ENCODE measurements at regions not wholly inside any gene's neighbourhood (a gene's known extent, or its start where the extent isn't known, plus 50 kb on each side); places are given as distances from the start of the nearest gene placed in this dataset.

DNA sequence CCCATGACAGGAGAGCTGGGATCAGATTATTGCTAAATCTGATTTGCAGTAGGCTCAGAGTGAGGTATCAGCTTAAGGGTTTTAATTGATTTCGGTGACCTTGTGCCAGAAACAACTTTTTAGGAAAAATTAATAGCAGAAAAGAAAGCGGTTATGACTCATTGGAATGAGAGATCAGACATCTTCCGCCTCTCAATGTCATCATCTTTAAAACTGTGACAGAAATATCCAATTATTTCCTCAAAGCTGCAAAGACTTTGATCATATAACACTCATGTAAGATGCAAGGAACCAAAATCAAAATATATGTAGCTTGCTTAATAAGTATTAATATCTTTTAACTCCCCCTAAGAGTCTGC is 190.1 kb upstream of the FOXF1 start:
- no peak overlapping the region for H3K4me3 Mint-ChIP-seq
- no peaks in the 10 kb centered on the region for H3K9me3 Mint-ChIP-seq
- no peak overlapping the region for H3K27ac Mint-ChIP-seq
- DNase-seq (ENCODE audit: low spot score in 2 of 2, unreplicated experiment in 2 of 2) = no peak
- TF ChIP-seq, protein P1, sequence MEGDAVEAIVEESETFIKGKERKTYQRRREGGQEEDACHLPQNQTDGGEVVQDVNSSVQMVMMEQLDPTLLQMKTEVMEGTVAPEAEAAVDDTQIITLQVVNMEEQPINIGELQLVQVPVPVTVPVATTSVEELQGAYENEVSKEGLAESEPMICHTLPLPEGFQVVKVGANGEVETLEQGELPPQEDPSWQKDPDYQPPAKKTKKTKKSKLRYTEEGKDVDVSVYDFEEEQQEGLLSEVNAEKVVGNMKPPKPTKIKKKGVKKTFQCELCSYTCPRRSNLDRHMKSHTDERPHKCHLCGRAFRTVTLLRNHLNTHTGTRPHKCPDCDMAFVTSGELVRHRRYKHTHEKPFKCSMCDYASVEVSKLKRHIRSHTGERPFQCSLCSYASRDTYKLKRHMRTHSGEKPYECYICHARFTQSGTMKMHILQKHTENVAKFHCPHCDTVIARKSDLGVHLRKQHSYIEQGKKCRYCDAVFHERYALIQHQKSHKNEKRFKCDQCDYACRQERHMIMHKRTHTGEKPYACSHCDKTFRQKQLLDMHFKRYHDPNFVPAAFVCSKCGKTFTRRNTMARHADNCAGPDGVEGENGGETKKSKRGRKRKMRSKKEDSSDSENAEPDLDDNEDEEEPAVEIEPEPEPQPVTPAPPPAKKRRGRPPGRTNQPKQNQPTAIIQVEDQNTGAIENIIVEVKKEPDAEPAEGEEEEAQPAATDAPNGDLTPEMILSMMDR (IDR thresholded peaks at IDR 0.05; ENCODE audit: unreplicated experiment) = no peak
- H3K27me3 Mint-ChIP-seq (ENCODE audit: low read depth) = peaks cover 44% of the 10 kb centered on the region
- H3K36me3 Mint-ChIP-seq = no peaks in the 10 kb centered on the region
- no peaks in the 10 kb centered on the region for H3K4me1 Mint-ChIP-seq

DNA sequence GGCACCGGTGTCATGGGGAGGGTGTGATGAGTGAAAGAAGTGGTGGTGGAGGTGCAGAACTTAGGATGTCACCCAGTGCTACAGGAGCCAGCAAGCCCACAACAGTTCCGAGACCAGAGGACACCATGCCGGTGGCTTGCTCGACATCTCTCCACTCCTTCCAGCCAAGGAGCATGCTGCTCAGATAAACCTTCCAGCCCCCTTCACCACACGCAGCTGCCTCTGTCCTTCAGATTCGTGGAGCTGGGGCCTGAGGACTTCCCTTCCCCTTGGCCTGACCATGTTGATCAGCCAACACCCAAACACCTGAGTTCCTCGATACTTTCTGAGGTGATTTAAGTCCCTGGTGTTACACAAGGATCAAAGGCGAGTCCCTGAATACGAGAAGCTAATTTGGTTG is 188.8 kb upstream of the FOXF1 start:
- Mint-ChIP-seq H3K36me3 (no peaks in the 10 kb centered on the region), H3K4me3 (no peak overlapping the region), H3K27me3 (ENCODE audit: low read depth) (peaks cover 42% of the 10 kb centered on the region), H3K27ac (no peak overlapping the region), H3K9me3 (peaks cover 3% of the 10 kb centered on the region), H3K4me1 (no peaks in the 10 kb centered on the region)
- DNase-seq (ENCODE audit: low spot score in 2 of 2, unreplicated experiment in 2 of 2) = no peak
- TF ChIP-seq, protein P1 (IDR thresholded peaks at IDR 0.05; ENCODE audit: unreplicated experiment) = no peak

DNA sequence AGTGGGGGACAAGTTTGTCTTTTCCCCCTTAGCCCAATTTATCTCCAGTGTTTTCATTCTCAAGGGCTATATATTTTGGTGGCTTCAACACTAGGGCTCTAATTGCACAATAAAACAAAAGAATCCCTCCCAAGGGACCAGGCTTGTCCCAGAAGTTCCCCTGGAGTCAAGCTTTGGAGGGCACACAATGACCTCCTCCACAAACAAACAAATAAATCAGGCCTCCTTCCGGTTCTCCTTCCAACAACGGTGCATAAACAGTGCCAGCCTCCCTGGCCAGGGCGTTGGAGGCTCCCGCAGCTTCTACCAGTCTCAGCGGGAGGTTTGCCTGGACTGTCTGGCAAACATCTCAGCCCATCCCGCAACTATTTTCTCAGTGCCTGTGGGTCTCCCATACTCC is 188.0 kb upstream of the FOXF1 start:
- TF ChIP-seq, protein P1 (IDR thresholded peaks at IDR 0.05; ENCODE audit: unreplicated experiment) = no peak
- Mint-ChIP-seq H3K27me3 (ENCODE audit: low read depth) (peaks cover 45% of the 10 kb centered on the region), H3K27ac (no peak overlapping the region), H3K4me3 (no peak overlapping the region), H3K4me1 (no peaks in the 10 kb centered on the region), H3K9me3 (peaks cover 3% of the 10 kb centered on the region), H3K36me3 (no peaks in the 10 kb centered on the region)
- DNase-seq (ENCODE audit: low spot score in 2 of 2, unreplicated experiment in 2 of 2) = no peak

DNA sequence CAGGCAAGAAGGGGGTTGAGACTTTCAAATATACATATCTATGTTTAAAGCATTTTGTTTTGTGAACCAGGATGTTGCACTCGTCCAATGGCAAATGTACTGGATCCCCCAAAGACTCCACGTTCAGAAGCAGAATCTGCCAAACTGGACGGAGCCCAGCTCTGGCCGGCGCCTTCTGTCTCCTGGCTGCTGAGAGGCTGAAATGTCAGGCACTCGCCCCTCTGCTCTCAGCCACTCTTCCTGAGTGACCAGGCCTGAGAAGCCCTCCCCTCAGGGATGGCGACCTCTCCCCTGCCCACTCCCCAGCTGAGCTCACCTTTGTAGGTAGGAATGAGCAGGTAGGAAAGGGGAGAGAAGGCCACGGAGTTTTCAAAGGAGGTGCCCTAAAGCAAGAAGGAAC is 187.5 kb upstream of the FOXF1 start:
- Mint-ChIP-seq H3K27ac (no peak overlapping the region), H3K4me1 (no peaks in the 10 kb centered on the region), H3K36me3 (no peaks in the 10 kb centered on the region), H3K27me3 (ENCODE audit: low read depth) (peaks cover 48% of the 10 kb centered on the region), H3K9me3 (peaks cover 3% of the 10 kb centered on the region), H3K4me3 (no peak overlapping the region)
- DNase-seq (ENCODE audit: low spot score in 2 of 2, unreplicated experiment in 2 of 2) = no peak
- TF ChIP-seq, protein P1 (IDR thresholded peaks at IDR 0.05; ENCODE audit: unreplicated experiment) = no peak

DNA sequence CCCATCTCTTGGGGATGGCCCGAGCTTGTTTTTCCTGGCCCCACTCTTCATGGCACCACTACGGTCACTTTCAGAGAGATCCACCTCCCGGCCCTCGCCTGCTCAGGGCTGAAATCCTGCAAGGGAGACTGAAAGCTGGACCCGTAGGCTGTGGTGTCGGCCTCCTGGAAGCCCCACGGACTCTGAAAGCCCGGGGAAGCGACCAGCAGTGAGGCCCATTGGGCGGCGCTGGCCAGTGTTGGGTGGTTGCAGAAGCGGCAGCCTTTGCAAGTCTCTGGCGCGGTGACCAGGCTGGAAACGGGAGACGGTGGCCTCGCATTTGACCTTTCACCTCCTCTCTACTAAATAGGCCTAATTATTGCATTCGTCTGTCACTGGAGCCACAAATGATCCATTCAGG is 186.0 kb upstream of the FOXF1 start:
- H3K4me1 Mint-ChIP-seq = no peaks in the 10 kb centered on the region
- DNase-seq (ENCODE audit: low spot score in 2 of 2, unreplicated experiment in 2 of 2) = no peak
- TF ChIP-seq, protein P1 (IDR thresholded peaks at IDR 0.05; ENCODE audit: unreplicated experiment) = no peak
- H3K27ac Mint-ChIP-seq = no peak overlapping the region
- no peak overlapping the region for H3K4me3 Mint-ChIP-seq
- peaks cover 3% of the 10 kb centered on the region for H3K9me3 Mint-ChIP-seq
- no peaks in the 10 kb centered on the region for H3K36me3 Mint-ChIP-seq
- H3K27me3 Mint-ChIP-seq (ENCODE audit: low read depth) = peaks cover 55% of the 10 kb centered on the region

DNA sequence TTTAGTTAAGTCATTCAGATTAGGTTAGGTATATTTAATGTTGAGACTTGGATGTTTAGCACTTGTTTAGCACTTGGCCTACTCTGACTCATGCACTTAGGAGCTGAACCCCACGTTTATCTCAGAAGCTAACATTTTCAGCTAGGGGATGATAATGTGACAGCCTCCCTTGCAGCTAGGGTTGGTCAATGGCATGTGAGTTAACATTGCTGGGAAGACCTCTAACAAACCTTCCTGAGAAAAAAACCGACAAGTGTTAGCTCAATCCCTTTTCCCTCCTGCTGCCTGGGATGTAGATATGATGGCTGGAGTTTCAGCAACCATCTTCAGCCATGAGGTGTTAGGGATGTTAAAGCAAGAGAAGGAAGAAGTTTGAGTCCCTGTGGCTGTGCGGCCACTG is 185.0 kb upstream of the FOXF1 start:
- H3K27ac Mint-ChIP-seq = no peak overlapping the region
- peaks cover 52% of the 10 kb centered on the region for H3K27me3 Mint-ChIP-seq (ENCODE audit: low read depth)
- H3K36me3 Mint-ChIP-seq = no peaks in the 10 kb centered on the region
- DNase-seq (ENCODE audit: low spot score in 2 of 2, unreplicated experiment in 2 of 2) = no peak
- H3K9me3 Mint-ChIP-seq = peaks cover 3% of the 10 kb centered on the region
- no peak overlapping the region for H3K4me3 Mint-ChIP-seq
- TF ChIP-seq, protein P1 (IDR thresholded peaks at IDR 0.05; ENCODE audit: unreplicated experiment) = no peak
- no peaks in the 10 kb centered on the region for H3K4me1 Mint-ChIP-seq

Data from mesothelial cell of epicardium (in vitro differentiated cells).